ENCODE measurements at regions not wholly inside any gene's neighbourhood (a gene's known extent, or its start where the extent isn't known, plus 50 kb on each side); places are given as distances from the start of the nearest gene placed in this dataset.
"Not testable (repeated sequence)": the region's sequence is repeated elsewhere in the genome, so short reads cannot be mapped to it uniquely, and the experiment has no call there.

DNA sequence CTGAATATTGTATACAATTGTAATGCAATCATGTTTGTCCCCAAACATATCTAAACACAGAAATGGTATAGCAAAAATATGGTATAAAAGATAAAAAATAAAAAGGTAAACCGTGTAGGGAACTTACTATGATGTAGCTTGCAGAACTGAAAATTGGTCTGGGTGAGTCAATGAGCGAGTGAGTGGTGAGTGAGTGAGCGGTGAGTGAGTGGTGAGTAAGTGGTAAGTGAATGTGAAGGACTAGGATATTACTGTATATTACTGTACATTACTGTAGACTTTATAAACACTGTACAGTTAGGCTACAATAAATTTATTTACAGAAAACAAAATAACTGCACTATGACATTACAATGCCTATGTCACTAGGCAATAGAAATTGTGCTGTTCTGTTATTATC is 1163.2 kb upstream of the SORCS1 start:
- no peak for DNase-seq
- no peaks in the 10 kb centered on the region for H3K4me1 Mint-ChIP-seq
- no peaks in the 10 kb centered on the region for H3K36me3 Mint-ChIP-seq
- H3K4me3 Mint-ChIP-seq = no peak overlapping the region
- H3K27ac Mint-ChIP-seq = no peak overlapping the region
- CTCF ChIA-PET = no interaction called here
- no peaks in the 10 kb centered on the region for H3K27me3 Mint-ChIP-seq
- H3K9me3 Mint-ChIP-seq = peaks cover 11% of the 10 kb centered on the region

DNA sequence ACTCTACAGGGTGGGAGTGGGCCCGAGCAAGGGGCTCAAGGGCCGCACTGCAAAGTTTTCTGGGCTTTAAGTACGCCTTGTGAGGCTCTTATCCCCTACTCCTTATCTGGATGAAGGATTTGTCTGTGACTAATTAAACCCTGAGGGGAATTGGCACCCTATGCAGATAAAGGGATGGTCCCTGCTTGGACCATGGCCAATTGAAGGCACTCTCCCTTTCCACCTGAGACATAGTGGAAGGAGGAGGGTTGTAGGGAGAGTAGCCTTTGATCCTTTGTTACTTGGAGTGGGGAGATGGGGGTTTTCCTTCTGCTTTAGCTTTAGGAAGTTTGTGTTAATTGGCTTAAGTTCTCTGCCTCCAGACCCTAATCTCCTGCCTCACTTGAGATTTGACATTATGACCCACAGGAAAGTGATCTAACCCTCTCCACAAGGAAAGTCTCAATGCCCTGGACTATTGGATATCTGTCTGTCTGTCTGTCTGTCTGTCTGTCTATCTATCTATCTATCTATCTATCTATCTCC is 1158.8 kb upstream of the SORCS1 start:
- CTCF ChIA-PET = no interaction called here
- Mint-ChIP-seq H3K4me1 (no peaks in the 10 kb centered on the region), H3K27ac (no peak overlapping the region), H3K27me3 (no peaks in the 10 kb centered on the region), H3K4me3 (no peak overlapping the region), H3K36me3 (no peaks in the 10 kb centered on the region), H3K9me3 (peaks cover 10% of the 10 kb centered on the region)
- no peak for DNase-seq

DNA sequence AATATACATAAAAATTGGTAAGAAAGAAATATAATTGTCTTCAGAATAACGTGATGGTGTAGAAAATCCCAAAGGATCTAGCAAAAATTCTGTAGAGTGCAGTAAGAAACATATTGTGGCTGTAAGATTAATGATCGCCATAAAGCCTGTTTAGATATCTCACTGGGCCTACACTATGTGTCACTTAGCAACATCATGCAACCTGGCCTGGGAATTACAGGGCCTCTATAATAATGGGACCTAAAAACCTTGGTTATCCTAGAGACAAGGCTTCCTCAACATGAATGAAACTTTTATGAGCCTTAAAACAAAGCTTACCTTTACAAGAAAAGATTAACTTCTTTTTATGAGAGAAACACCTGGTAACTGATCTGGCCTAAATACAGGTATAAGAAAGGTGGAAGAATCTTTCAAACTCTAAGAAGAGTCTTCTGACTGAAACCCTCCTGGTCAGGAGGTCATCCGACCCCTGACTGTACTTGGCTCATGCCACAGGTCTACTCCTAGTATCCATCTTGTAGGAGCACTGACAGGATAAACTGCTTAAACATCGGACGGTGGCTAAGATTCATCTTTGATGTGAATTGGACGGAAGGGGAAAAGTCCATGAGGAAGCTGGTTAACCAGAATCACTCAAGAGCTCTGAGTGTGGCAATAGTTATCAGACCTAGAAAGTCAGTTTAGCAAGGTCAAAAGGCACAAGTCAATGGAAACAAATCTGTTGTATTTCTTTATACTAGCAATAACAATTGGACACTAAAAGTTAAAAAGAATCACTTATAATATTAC is 1155.1 kb upstream of the SORCS1 start:
- Mint-ChIP-seq H3K36me3 (no peaks in the 10 kb centered on the region), H3K4me3 (no peak overlapping the region), H3K4me1 (no peaks in the 10 kb centered on the region), H3K27ac (no peak overlapping the region), H3K27me3 (no peaks in the 10 kb centered on the region), H3K9me3 (peaks cover 4% of the 10 kb centered on the region)
- DNase-seq = no peak
- CTCF ChIA-PET = no interaction called here

- H3K9me3 Mint-ChIP-seq, H3K27ac Mint-ChIP-seq, H3K27me3 Mint-ChIP-seq, H3K4me1 Mint-ChIP-seq, CTCF ChIA-PET, H3K36me3 Mint-ChIP-seq, DNase-seq, H3K4me3 Mint-ChIP-seq: not testable (repeated sequence)
Measured at GRCh38 chr10:108315636-108316035, 1151.1 kb upstream of the SORCS1 start.

DNA sequence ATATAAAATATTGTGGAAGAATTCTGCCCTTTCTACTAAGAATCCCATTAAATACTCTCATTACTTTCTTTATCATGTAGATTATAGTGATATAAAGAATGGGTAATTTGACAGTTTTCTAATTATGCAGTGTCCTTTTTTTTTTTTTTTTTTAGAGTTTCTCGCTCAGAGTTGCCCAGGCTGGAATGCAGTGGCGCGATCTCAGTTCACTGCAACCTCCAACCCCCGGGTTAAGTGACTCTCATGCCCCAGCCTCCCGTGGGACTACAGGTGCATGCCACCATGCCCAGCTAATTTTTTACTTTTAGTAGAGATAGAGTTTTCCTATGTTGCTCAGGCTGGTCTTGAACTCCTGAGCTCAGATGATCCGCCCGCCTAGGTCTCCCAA is 1143.4 kb upstream of the SORCS1 start:
- peaks cover 5% of the 10 kb centered on the region for H3K9me3 Mint-ChIP-seq
- no peak overlapping the region for H3K27ac Mint-ChIP-seq
- CTCF ChIA-PET = no interaction called here

DNA sequence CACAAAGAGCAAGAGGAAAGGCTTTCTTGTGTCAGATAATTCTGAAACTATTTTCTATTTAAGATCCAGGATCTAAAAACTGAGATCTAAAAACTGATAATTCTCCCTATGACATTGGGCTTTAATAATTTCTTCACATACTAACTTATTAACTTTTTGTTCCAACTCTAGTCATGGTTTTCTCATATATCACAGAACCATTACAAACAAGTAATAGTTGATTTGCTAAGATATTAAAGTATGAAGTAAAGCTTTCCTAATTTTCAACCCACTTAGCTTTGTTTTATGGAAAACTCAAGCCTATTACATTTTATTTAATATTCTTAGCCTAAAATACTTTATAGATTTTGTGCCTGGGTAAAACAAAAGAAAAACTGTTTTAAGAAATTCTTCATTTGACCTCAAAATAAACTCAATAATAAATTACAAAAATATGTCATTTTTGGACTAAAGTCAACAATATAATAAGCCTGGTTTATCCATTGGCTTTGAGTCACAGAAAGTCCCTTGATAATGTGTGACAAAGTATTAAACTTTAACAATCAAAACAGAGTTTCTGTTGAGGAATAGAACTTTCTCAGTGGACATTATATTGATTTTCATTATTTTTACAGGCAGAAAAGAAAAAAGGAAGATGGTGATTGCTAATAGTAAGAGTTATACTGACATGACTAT is 1142.9 kb upstream of the SORCS1 start:
- H3K36me3 Mint-ChIP-seq = no peaks in the 10 kb centered on the region
- DNase-seq = no peak
- no peak overlapping the region for H3K27ac Mint-ChIP-seq
- no peak overlapping the region for H3K4me3 Mint-ChIP-seq
- peaks cover 7% of the 10 kb centered on the region for H3K9me3 Mint-ChIP-seq
- CTCF ChIA-PET = no interaction called here
- H3K4me1 Mint-ChIP-seq = no peaks in the 10 kb centered on the region
- H3K27me3 Mint-ChIP-seq = no peaks in the 10 kb centered on the region

More for the DNA sequence above, 1143.4 kb upstream of the SORCS1 start:
- H3K4me3 Mint-ChIP-seq = no peak overlapping the region
- H3K27me3 Mint-ChIP-seq = no peaks in the 10 kb centered on the region
- H3K4me1 Mint-ChIP-seq = no peaks in the 10 kb centered on the region
- H3K36me3 Mint-ChIP-seq = no peaks in the 10 kb centered on the region
- DNase-seq = no peak

- H3K36me3 Mint-ChIP-seq = no peaks in the 10 kb centered on the region
- DNase-seq = no peak
- CTCF ChIA-PET = no interaction called here
- no peak overlapping the region for H3K4me3 Mint-ChIP-seq
- no peak overlapping the region for H3K27ac Mint-ChIP-seq
- H3K9me3 Mint-ChIP-seq = peaks cover 7% of the 10 kb centered on the region
- H3K4me1 Mint-ChIP-seq = no peaks in the 10 kb centered on the region
- H3K27me3 Mint-ChIP-seq = no peaks in the 10 kb centered on the region
Measured at GRCh38 chr10:108303149-108303548, 1138.6 kb upstream of the SORCS1 start.

DNA sequence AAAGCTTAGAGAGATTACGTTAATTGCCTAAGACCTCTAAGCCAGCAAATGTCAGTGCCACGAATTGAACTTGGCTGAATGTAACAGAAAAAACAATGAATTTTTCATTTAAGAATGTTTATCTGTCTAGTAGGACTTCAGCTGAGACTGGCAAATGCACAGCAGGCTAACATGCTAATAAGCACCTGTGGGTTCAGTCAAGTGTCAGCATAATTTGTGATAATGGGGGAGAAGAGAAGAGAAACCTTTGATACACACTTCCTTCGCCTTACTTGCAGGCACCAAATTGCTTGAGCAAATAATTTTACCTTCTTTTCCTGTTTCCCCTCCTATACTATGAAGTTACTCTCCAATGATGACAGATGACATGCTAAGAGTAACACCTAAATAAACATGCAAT is 1136.5 kb upstream of the SORCS1 start:
- CTCF ChIA-PET = no interaction called here
- Mint-ChIP-seq H3K9me3 (peaks cover 7% of the 10 kb centered on the region), H3K36me3 (no peaks in the 10 kb centered on the region), H3K4me1 (no peaks in the 10 kb centered on the region), H3K27me3 (no peaks in the 10 kb centered on the region), H3K27ac (no peak overlapping the region), H3K4me3 (no peak overlapping the region)
- DNase-seq = no peak

DNA sequence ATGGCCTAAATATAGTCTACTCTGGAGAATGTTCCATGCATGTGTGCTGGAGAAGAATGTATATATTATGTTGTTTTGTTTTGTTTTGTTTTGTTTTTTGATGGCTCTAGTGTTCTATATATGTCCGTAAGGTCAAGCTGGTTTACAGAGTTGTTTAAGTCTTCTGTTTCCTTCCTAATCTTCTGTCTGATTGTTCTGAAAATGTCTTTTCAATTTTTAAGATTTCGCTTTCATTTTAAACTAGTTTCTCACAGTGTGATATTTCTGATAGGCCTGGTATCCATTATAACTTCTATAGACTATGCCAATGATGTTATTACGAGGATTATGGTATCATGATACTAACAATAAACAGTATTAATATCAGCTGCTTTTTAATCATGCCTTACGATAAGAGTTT is 1126.3 kb upstream of the SORCS1 start:
- no peak overlapping the region for H3K4me3 Mint-ChIP-seq
- H3K27me3 Mint-ChIP-seq = no peaks in the 10 kb centered on the region
- no peaks in the 10 kb centered on the region for H3K4me1 Mint-ChIP-seq
- no peaks in the 10 kb centered on the region for H3K36me3 Mint-ChIP-seq
- CTCF ChIA-PET = no interaction called here
- H3K9me3 Mint-ChIP-seq = peaks cover 4% of the 10 kb centered on the region
- no peak overlapping the region for H3K27ac Mint-ChIP-seq
- DNase-seq = no peak

GRCh38 chr10:108275895-108276685 is 1111.6 kb upstream of the SORCS1 start:
- no peak for DNase-seq
- Mint-ChIP-seq H3K9me3 (peaks cover 15% of the 10 kb centered on the region), H3K36me3 (no peaks in the 10 kb centered on the region), H3K27me3 (no peaks in the 10 kb centered on the region), H3K4me3 (no peak overlapping the region), H3K4me1 (no peaks in the 10 kb centered on the region), H3K27ac (no peak overlapping the region)
- CTCF ChIA-PET = no interaction called here

GRCh38 chr10:108260383-108260906 is 1095.9 kb upstream of the SORCS1 start:
- no peak for DNase-seq
- Mint-ChIP-seq H3K27ac (no peak overlapping the region), H3K4me3 (no peak overlapping the region), H3K36me3 (no peaks in the 10 kb centered on the region), H3K9me3 (peaks cover 1% of the 10 kb centered on the region), H3K4me1 (no peaks in the 10 kb centered on the region), H3K27me3 (no peaks in the 10 kb centered on the region)
- CTCF ChIA-PET = no interaction called here

GRCh38 chr10:108254089-108254488 is 1089.6 kb upstream of the SORCS1 start:
- Mint-ChIP-seq H3K4me3 (no peak overlapping the region), H3K36me3 (no peaks in the 10 kb centered on the region), H3K4me1 (no peaks in the 10 kb centered on the region), H3K27me3 (no peaks in the 10 kb centered on the region), H3K27ac (no peak overlapping the region), H3K9me3 (peaks cover 2% of the 10 kb centered on the region)
- no peak for DNase-seq
- CTCF ChIA-PET = no interaction called here

GRCh38 chr10:108252771-108253170 is 1088.3 kb upstream of the SORCS1 start:
- H3K4me3 Mint-ChIP-seq = no peak overlapping the region
- H3K9me3 Mint-ChIP-seq = peaks cover 5% of the 10 kb centered on the region
- H3K36me3 Mint-ChIP-seq = no peaks in the 10 kb centered on the region
- no peaks in the 10 kb centered on the region for H3K4me1 Mint-ChIP-seq
- no peak for DNase-seq
- no peak overlapping the region for H3K27ac Mint-ChIP-seq
- no peaks in the 10 kb centered on the region for H3K27me3 Mint-ChIP-seq
- CTCF ChIA-PET = interaction anchor here (0.5 kb wide), 1 partner anchor 11 kb away, joined by 5 read pairs; no protein-coding TSS in a partner anchor

DNA sequence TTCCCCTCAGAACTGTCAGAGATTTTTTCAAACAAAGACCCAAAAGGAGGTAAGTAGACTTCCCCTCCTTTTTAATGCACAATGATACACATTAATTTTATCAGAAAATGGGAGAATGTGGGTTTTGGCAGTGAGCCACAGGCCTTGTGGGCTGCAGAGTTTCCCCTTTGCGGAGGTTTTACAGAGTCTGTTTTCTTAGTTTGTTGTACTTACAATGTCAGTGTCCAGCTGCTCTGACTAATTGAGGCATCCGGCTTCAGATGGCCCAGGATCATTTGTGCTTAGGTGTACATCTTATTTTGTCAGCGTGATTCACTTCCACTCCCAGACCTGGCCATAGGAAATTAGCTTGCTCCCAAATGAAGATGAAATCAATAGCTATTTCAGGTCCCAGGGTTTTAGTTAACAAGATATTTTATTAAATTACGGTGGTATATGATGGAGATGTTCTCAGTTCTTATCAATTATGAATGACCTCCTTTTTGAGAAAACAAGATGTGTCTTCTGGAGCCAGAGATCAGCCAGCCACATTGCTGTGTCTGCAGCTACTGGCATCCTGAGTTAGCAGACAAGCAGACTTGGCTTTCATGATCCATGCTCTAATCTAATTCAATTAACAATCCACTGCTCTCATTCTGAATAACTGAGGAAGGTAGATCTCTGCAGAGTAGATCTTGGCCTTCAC is 1086.6 kb upstream of the SORCS1 start:
- H3K4me3 Mint-ChIP-seq = no peak overlapping the region
- H3K27ac Mint-ChIP-seq = no peak overlapping the region
- H3K36me3 Mint-ChIP-seq = no peaks in the 10 kb centered on the region
- no peak for DNase-seq
- CTCF ChIA-PET = no interaction called here
- no peaks in the 10 kb centered on the region for H3K4me1 Mint-ChIP-seq
- H3K9me3 Mint-ChIP-seq = peaks cover 13% of the 10 kb centered on the region
- no peaks in the 10 kb centered on the region for H3K27me3 Mint-ChIP-seq
